NAMALWA (cell line): ENCODE measurements at regions not wholly inside any gene's neighbourhood (a gene's known extent, or its start where the extent isn't known, plus 50 kb on each side); places are given as distances from the start of the nearest gene placed in this dataset.
"Not testable (repeated sequence)": the region's sequence is repeated elsewhere in the genome, so short reads cannot be mapped to it uniquely, and the experiment has no call there.

Experiments
- DNase-seq: peaks from one replicate; pipeline ENCODE4 v3.0.0-alpha.2; 2015; ENCODE audit warnings: low spot score

DNA sequence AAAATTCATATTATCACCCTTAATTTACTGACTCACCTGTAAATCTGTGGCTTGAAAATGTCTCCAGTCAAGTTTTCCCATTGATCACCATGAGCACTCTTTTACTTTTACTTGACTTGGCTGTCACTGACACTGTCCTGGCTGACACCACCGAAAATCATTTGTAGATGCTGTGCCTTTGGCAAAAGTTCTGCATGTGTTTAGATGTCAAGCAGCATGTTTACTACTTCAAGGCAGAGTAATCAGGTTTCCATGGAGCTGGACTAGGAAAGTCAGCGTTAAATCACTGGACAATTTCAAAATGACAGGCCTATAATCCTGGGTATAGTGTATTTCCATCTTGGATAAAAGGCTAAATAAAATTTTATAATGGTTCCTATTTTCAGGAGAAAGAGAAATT is 1530.6 kb upstream of the CDH6 start:
- DNase-seq: no peak

DNA sequence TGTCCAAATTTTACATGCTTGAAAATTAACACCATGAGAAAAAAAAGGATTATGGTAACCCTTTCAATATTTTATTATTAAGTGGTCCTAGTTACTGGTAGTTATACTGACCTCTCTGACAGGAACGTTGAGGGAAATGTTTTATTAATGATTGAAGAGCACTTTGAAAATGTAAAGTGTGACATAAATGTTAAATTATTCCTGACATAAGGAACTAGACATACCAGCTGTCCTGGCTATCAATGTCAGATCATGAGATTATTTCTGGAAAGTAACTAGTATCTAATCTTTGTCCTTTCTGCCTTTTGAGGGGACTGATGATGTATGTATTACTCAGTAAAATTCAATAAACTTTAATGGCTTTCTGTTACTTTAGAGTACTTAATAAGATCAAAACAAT is 1538.5 kb upstream of the CDH6 start:
- no peak for DNase-seq

DNA sequence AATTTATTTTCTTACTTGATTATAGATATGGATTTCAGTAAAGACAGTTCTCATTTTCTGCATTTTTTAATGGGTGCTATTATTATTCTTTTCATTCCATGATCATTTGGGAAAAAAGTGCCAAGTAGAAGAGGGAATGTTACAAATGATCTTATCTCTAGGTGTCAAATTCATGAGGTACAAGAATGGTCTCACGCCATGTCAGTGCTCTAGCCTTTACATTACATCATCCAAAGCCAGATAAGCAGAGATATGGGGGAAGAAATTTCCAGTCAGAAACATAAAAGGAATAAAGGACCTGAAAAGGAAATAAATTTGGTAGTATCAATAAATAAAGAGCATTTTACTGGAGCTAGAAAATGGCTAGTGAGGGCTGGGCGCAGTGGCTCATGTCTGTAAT is 1544.2 kb upstream of the CDH6 start:
- no peak for DNase-seq

DNA sequence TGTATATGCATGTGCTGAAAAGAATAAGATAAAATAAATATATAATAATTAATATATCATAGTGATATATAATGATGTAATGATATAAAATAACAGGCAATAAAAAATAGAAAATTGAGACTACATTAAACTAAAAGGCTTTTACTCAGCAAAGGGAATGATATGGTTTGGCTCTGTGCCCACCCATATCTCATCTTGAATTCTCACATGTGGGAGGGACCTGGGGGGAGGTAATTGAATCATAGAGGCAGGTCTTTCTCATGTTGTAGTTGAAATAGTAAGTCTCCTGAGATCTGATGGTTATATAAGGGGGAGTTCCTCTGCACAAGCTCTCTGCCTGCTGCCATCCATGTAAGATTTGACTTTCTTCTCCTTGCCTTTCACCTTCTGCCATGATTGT is 1550.9 kb upstream of the CDH6 start:
- DNase-seq: no peak

DNA sequence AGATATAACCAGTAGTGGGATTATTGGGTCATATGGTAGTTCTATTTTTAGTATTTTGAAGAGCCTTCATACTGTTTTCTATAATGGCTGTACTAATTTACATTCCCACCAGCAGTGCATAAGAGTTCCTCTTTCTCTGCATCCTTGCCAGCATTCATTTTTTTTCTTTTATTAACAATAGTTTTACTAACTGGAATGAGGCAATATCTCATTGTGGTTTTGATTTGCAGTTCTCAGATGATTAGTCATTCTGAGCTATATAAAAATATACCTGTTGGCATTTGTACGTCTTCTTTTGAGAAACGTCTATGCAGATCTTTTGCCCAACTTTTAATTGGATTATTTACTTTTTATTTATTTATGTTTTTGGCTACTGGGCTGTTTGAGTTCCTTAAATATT is 1579.3 kb upstream of the CDH6 start:
- no peak for DNase-seq

DNA sequence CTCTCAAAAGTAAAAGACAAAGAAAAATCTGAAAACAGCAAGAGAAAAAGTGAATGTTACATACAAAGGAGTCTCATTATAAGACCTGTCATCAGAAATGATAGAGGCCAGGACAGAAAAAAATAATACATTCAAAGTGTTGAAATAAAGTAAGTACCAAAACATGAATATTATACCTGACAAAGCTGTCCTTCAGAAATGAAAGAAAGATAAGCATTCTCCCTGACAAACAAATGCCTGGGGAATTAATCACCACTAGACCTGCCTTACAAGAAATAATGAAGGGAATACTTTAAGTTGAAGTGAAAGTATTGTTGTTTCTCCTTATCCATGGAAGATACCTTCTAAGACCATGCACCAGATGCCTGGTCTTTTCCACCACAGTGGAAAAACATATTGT is 1605.2 kb upstream of the CDH6 start:
- no peak for DNase-seq

DNA sequence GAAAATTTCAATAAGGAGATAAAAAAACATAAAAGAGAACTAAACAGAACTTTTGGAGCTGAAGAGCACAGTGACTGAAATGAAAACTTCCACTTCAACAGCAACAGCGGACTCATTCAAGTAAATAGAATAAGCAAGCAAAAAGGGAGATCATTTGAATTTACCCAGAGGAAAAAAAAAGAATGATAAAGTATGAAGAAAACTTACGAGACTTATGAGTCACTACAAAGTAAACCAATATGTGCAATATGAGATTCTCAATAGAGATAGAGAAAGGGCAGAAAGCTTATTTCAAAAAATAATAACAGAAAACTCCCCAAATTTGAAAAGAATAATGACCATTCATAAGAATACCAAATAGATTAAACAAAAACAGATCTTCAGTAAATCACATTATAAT is 1605.7 kb upstream of the CDH6 start:
- no peak for DNase-seq

DNA sequence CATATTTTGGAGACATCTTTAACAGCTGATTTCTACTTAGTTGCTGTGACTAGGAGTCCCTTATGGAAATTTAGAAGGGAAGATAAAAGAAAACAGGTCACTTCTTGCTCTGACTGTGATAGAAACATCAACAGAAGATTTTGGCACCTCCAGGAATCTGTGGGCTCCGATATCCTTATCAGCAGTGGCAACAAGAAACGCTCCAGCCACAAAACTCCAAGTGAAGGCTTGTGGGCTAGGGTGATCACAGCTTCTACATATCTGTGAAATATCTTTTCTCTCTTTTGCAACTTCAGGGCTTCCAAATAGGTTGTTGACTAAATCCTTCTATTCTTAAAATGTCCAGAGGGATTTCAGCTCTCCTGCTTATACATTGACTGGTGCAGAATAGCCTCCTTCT is 1625.5 kb upstream of the CDH6 start:
- no peak for DNase-seq

DNA sequence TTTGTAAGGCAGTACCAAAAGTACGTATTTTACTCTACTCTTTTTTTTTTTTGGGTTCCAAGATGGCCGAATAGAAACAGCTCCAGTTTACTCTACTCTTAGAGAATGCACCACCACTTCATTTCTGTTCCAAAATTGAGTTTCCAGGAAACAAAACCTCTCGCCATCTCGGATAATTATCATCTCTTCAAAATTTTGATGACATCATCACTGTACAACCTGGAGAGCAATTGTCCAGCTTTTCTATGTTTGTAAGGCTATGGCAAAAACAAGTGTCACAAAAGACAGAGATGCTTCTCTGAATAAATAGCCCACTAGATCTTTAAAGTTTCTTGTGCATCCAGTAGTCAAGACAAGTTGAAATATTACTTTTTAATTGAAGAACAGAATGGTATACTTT is 1631.9 kb upstream of the CDH6 start:
- DNase-seq: no peak

DNA sequence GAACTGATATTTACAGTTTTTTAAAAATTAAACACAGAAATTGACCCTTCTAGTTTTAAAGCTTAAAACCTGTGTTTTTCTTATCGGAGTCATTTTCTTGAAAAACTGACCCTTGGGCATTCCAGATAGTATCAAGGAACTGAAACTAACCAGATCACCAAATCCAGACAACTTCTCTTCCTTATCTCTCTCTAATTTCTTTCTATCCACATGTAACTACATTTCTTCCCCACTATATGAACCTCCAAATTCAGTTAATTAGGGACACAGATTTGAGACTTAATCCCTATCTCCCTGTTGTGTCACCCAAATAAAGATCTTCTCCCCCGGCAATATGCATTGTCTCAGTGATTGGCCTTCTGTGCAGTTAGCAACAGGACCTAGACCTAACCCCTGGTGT is 1643.0 kb upstream of the CDH6 start:
- DNase-seq: no peak

DNA sequence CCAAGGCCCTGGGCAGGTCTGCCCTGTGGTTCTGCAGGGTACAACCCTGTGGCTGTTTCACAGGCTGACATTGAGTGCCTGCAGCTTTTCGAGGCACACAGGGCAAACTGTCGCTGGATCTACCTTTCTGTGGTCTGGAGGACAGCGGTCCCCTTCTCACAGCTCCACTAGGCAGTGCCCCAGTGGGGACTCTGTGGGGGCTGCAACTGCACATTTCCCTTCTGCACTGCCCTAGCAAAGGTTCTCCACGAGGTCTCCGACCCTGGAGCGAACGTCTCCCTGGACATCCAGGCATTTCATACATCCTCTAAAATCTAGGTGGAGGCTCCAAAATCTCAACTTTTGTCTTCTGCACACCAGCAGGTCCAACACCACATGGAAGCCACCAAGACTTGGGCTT is 1645.2 kb upstream of the CDH6 start:
- DNase-seq: no peak

DNA sequence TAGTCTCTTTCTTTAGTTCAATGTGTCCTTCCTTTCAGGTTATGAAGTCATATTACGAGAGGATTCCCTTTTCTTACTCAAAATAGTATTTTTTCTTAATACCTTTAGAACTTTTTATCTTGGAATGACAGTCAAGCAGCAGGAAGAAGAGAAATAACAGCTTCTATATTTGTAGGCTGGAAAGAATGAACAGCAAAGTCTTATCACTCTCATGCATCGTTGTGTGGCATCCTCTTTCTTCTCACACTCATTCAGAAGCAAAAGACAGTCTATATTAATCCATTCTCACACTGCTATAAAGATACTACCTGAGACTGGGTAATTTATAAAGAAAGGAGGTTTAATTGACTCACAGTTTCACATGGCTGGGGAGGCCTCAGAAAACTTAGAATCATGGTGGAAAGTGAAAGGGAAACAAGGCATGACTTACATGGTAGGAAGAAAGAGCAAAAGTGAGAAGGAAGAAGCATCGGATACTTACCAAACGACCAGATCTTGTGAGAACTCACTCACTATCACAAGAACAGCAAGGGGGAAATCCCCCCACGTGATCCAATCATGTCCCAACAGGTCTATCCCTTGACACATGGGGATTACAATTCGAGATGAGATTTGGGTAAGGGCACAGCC is 1646.1 kb upstream of the CDH6 start:
- no peak for DNase-seq

DNA sequence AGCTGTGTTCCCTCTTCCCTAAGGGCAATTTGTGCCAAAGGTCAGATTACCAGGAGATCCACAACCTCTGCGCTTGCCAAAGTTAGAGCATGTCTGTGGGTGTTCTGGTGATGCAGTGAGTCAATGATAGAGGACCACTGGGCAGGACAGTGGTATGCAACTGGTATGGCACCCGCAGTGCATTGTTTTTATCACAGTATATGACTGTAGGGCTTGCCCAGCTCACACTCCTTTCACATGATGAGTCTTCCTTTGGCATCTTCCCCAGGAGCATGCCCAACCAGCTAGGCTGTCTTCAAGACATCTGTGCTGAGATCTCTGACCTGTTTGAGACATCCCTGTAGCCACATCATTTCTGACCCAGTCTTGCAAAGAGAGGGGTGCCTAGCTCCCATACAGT is 1650.0 kb upstream of the CDH6 start:
- DNase-seq: no peak

DNA sequence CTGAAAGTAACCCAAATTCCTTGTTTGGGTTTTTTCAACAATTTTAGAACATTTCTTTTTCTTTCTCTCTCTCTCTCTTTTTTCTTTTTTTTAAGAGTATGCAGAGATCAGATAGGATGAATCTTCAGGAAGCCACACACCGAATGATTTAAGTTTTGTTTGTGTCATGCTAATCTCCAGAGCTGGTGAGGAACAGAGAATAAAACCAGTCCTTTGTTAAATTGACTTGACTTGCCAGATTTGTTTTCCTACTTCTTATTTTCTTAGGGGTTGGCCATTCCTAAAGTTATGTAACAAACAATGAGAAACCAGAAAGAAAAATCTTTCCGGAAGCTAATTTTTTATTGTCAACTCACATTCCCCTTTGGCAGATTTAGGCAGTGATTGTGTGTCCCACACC is 1669.3 kb upstream of the CDH6 start:
- no peak for DNase-seq

DNA sequence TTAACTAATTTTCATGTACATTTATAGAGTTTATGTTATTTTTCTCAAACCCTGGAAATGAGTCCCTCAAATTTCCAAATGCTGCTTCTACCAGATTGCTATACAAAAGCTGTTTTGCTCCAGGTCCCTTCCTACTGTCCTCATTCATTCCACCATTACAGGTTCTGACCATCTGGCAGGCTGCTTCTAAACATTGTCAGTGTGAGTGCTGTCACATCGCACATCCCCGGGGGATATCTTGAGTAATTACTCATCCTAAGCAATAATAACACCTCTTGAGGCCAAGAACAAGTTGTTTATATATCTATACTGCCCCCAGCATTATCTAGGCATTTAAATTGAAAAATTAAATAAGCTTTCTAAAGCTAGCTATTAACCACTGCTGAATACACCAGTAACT is 1675.3 kb upstream of the CDH6 start:
- DNase-seq: no peak

DNA sequence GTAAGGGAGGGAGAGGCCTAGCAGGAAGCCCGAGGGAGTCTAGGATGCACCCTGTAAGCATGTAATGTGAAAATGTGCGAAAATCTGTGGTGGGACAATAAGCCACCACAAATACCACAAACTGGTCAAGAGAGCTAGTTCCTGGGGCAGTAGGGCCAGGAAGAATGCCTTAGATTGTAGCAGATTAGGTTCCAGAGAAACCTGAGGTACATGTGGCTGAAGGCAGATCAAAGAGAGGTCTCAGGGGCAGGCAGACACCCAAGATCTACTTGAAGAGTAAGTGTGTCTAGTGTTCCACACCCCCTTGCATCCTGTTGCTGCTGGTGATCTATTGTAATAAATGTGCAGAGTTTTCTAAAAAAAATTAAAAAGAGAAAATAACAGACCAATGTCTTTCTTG is 1677.3 kb upstream of the CDH6 start:
- DNase-seq: no peak

DNA sequence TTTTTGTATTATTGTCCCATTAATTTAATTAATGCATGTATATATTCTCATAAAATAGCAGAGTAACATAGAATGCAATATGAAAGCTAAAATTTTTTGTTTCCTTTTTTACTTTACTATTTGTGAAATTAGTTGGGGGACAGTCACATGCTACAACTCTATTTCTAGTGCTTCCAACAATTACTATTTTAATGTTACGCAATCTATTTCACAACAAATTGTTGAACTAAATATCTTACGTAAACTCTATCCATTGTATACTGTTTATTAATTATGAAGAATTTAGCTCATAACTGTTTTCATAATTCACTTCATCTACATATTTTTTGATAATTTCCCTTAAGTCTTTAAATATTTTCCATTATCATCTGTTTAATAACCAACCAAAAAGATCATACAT is 1685.4 kb upstream of the CDH6 start:
- DNase-seq: no peak

DNA sequence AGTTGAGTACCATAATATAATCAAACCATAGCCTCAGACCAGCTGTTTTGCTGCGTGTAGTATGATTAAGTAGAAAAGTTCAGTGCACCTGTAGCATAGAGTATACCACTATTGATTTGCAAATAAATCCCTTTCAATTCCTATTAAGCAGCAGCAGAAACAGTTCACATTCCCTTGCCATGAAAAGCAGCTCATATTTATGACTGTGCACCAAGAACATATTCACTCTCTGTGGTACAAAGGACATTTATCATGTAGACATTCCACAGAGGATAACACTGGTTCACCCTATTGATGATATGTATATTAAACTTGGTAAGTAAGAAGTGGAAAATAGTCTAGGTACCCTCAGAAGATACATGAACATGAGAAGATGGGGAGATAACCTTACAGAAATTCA is 1689.1 kb upstream of the CDH6 start:
- DNase-seq: no peak

DNA sequence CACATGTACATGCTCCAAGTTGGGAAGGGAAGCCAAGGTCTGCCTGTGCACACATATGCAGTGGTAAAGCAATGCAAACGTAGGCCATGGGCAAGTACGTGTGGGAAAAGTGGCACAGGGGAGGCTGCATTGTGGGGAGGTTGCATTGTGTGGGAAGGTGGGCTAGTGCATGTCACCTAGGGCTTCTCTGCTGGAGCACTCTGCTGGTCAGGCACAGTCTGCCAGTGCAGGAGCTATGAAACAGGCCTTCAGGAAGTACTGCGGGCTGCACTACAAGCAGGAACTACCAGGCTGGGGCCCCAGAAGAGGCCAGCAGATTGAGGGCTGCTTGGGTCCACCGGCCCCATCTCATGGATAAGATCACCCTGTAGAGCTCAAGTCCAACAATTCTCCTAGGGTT is 1694.6 kb upstream of the CDH6 start:
- no peak for DNase-seq

DNA sequence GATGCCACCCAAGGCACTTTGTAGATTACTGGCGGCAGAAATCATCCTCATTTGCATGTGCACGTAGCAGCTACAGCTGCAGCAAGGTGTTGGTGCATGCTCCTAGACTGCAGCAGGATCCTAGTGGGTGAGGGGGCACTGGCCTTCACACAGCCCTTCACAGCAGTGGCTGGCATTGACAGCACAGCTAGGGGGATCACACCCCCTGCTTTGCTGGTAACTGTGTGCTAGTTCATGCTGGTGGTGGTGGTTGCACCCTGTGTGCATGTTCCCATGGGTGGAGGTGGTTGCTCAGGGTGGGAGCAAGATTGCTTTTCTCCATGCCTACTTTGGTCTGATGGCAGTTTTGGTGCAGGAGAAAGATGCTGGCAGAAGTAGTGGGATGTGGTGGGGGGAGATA is 1695.1 kb upstream of the CDH6 start:
- no peak for DNase-seq

DNA sequence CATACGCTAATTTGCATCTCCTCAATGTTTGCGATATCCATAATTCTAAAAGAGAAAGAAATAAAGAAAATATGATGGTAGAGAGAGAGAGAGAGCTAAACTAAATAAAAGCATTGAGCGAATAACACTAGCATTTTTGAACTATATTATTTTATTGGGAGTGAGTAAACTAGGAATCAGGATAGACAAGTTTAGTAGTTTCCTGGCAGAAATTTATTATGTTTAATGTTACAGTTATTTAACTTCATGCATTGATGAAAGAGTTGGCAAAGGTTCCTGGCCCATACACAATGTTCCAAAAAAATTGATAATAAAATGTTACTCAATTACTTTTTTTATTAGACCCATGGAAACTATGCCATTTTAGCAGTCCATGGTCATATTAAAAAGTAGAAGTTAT is 1708.2 kb upstream of the CDH6 start:
- no peak for DNase-seq

DNA sequence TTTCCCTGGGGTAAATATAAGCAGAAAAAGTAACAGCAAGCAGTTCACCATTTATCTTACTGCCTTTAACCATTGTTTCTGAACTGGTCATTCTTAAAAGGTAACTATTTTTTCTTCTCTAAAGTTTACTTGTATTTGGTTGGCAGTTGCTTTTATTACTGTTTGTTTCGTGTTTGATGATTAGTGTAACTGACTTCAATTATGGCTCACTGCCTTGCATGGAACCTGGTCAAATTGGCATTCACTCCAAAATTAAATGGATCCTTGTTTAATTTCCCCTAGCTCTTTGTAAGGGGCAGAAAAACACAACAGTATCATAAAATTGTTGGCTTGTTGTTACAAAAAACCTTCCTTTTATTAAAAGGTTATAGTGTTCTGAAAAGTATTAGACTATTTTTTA is 1723.9 kb upstream of the CDH6 start:
- no peak for DNase-seq

DNA sequence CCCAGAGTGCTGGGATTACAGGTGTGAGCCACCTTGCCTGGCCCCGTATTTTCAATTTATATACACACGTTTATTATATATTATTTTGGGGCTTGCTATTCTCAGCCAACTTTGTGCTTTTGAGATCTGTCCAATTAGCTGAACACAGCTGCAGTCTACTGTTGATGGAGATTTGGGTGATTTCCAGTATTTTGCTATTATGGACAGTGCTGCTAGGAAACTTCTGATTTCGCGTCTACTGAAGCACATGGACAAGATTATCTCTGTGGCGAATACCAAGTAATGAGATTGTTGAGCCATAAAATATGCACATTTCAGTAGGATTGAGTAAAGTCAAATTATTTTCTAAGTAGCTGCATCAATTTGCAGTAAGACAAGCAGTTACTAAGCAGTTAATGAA is 1731.2 kb upstream of the CDH6 start:
- no peak for DNase-seq

DNA sequence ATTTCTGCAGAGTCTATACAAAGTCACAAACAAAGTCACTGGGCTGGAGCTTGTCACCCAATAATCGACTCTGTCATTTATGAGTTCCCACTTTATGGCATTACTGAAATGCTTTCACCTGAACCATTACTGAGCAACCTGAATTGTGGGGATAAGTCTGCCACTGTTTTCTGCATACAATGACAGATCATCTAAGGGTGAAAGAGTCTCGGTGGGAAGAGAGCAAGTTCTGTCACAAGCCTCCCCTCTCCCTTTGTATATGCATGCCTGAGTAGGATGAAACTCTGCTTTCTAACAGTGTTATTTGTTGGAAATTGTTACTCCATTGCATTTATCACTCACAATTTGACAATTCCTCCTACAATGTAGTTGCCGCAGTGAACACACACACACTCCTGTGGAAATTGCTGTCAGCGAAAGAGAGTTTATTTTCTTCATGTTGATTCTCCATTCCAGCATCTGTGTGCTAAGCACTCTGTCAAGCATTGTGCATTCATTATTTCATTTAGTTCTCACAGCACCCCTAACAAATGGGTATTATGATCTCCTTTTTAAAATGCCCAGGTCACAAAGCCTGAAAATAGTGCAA is 1732.4 kb upstream of the CDH6 start:
- no peak for DNase-seq

DNA sequence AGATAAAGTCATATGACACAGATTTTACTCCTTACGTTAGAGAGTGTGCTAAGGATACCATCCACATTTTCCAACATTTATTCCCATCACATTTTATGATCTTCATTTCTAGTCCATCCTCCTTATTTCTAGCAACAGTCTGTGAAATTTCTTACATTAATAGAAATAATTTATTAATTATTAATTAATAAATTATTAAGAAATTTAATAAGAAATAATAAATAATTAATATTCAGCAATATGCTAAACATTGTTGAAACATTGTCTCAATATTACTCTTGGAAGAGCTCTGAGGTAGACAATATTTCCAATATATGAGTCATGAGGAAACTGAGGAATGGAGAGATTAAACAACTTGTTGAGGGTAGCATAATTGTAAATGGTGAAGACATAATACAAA is 1742.5 kb upstream of the CDH6 start:
- DNase-seq: not testable (repeated sequence)
